Naive thymus-derived CD8-positive, alpha-beta T cell (primary cell): ENCODE measurements at regions not wholly inside any gene's neighbourhood (a gene's known extent, or its start where the extent isn't known, plus 50 kb on each side); places are given as distances from the start of the nearest gene placed in this dataset.

Source experiments
- ATAC-seq, 2 donors: fragments of 150-1000 bp; cut with Tn5 transposase in 1 of 2; sonication (Bioruptor Pico), chemical (Tn5 transposase) in 1 of 2; 1 replicate in 1 of 2; 2 replicates in 1 of 2; pipeline ENCODE4 v1.10.0; 2021; ENCODE audit warnings: mild to moderate bottlenecking in 2 of 2, moderate library complexity in 2 of 2
- POLR2A ChIA-PET: fragments of 350-600 bp; sonication (Branson Sonifier 250); formaldehyde crosslinking; loops from one replicate; lab custom pipeline; 2021; ENCODE audit warnings: antibody characterized with exemption; lab: Charles Lee
- DNase-seq, 10 donors: peaks; one replicate each; pipeline versions ENCODE4 v3.0.0 to v3.0.0-alpha.2; 2020 to 2022
- H3K27ac Mint-ChIP-seq, 10 donors: one replicate each; pipeline ENCODE4 v1.8.0; 2020 to 2022; ENCODE audit warnings: mild to moderate bottlenecking in 10 of 10, mixed read lengths in 10 of 10, moderate library complexity in 4 of 10, inconsistent platforms in 1 of 10
- H3K27me3 Mint-ChIP-seq, 5 donors: one replicate each; pipeline ENCODE4 v1.8.0; 2021 to 2022; ENCODE audit warnings: mixed read lengths in 5 of 5
- H3K36me3 Mint-ChIP-seq, 3 donors: one replicate each; pipeline ENCODE4 v1.8.0; 2020 to 2022; ENCODE audit warnings: mixed read lengths in 3 of 3, mild to moderate bottlenecking in 2 of 3, inconsistent platforms in 1 of 3
- H3K4me1 Mint-ChIP-seq, 4 donors: one replicate each; pipeline ENCODE4 v1.8.0; 2021 to 2022; ENCODE audit warnings: mixed read lengths in 4 of 4
- H3K4me3 Mint-ChIP-seq, 10 donors: one replicate each; pipeline ENCODE4 v1.8.0; 2020 to 2022; ENCODE audit warnings: mild to moderate bottlenecking in 10 of 10, mixed read lengths in 10 of 10, moderate library complexity in 6 of 10, inconsistent platforms in 1 of 10
- H3K9me3 Mint-ChIP-seq, 9 donors: one replicate each; pipeline ENCODE4 v1.8.0; 2020 to 2022; ENCODE audit warnings: mixed read lengths in 9 of 9, mild to moderate bottlenecking in 3 of 9, inconsistent platforms in 1 of 9, moderate library complexity in 1 of 9

- Mint-ChIP-seq H3K4me3 (no peak overlapping the region), H3K27ac (no peak overlapping the region), H3K27me3 (no peaks in the 10 kb centered on the region), H3K9me3 (peaks cover 0 to 27% (median 4%) of the 10 kb centered on the region in 9 donors), H3K4me1 (no peaks in the 10 kb centered on the region), H3K36me3 (no peaks in the 10 kb centered on the region)
- ATAC-seq = no peak
- no peak for DNase-seq
- POLR2A ChIA-PET = no interaction called here
Observed at GRCh38 chr4:31104043-31104442, 383.9 kb downstream of the PCDH7 start.

GRCh38 chr4:31104577-31104976 is 384.4 kb downstream of the PCDH7 start:
- ATAC-seq (no peak), DNase-seq (no peak)
- H3K4me1 Mint-ChIP-seq = no peaks in the 10 kb centered on the region

GRCh38 chr4:31106419-31106818 is 386.2 kb downstream of the PCDH7 start:
- H3K4me3 Mint-ChIP-seq = no peak overlapping the region
- ATAC-seq (no peak), DNase-seq (no peak)
- no peak overlapping the region for H3K27ac Mint-ChIP-seq
- peaks cover 0 to 27% (median 3%) of the 10 kb centered on the region in 9 donors for H3K9me3 Mint-ChIP-seq
- H3K27me3 Mint-ChIP-seq = no peaks in the 10 kb centered on the region
- no peaks in the 10 kb centered on the region for H3K4me1 Mint-ChIP-seq
- no peaks in the 10 kb centered on the region for H3K36me3 Mint-ChIP-seq
- POLR2A ChIA-PET = no interaction called here

More at GRCh38 chr4:31104577-31104976, 384.4 kb downstream of the PCDH7 start:
- Mint-ChIP-seq H3K9me3 (peaks cover 0 to 27% (median 4%) of the 10 kb centered on the region in 9 donors), H3K27ac (no peak overlapping the region), H3K4me3 (no peak overlapping the region), H3K36me3 (no peaks in the 10 kb centered on the region), H3K27me3 (no peaks in the 10 kb centered on the region)
- POLR2A ChIA-PET = no interaction called here

GRCh38 chr4:31107362-31107761 is 387.2 kb downstream of the PCDH7 start:
- Mint-ChIP-seq H3K4me1 (no peaks in the 10 kb centered on the region), H3K9me3 (peaks cover 0 to 27% (median 3%) of the 10 kb centered on the region in 9 donors), H3K27ac (no peak overlapping the region), H3K27me3 (no peaks in the 10 kb centered on the region), H3K4me3 (no peak overlapping the region), H3K36me3 (no peaks in the 10 kb centered on the region)
- no peak for DNase-seq
- POLR2A ChIA-PET = no interaction called here
- ATAC-seq = no peak

- DNase-seq (no peak), ATAC-seq (no peak)
- Mint-ChIP-seq H3K27ac (no peak overlapping the region), H3K27me3 (no peaks in the 10 kb centered on the region), H3K9me3 (peaks cover 0 to 27% (median 3%) of the 10 kb centered on the region in 9 donors), H3K4me3 (no peak overlapping the region), H3K4me1 (no peaks in the 10 kb centered on the region), H3K36me3 (no peaks in the 10 kb centered on the region)
- POLR2A ChIA-PET = no interaction called here
Observed at GRCh38 chr4:31108762-31109161, 388.6 kb downstream of the PCDH7 start.

- no peak overlapping the region for H3K27ac Mint-ChIP-seq
- POLR2A ChIA-PET = no interaction called here
- no peaks in the 10 kb centered on the region for H3K4me1 Mint-ChIP-seq
- no peaks in the 10 kb centered on the region for H3K27me3 Mint-ChIP-seq
- DNase-seq (no peak), ATAC-seq (no peak)
- peaks cover 0 to 16% (median 0%) of the 10 kb centered on the region in 9 donors for H3K9me3 Mint-ChIP-seq
- H3K4me3 Mint-ChIP-seq = no peak overlapping the region
- H3K36me3 Mint-ChIP-seq = no peaks in the 10 kb centered on the region
Observed at GRCh38 chr4:31111790-31112189, 391.6 kb downstream of the PCDH7 start.

GRCh38 chr4:31114816-31115215 is 394.6 kb downstream of the PCDH7 start:
- no peaks in the 10 kb centered on the region for H3K4me1 Mint-ChIP-seq
- H3K27ac Mint-ChIP-seq = no peak overlapping the region
- no peaks in the 10 kb centered on the region for H3K36me3 Mint-ChIP-seq
- POLR2A ChIA-PET = no interaction called here
- H3K4me3 Mint-ChIP-seq = no peak overlapping the region
- DNase-seq (no peak), ATAC-seq (no peak)
- no peaks in the 10 kb centered on the region for H3K27me3 Mint-ChIP-seq
- peaks cover 0 to 6% (median 0%) of the 10 kb centered on the region in 9 donors for H3K9me3 Mint-ChIP-seq

- peaks cover 0 to 21% (median 2%) of the 10 kb centered on the region in 9 donors for H3K9me3 Mint-ChIP-seq
- ATAC-seq = no peak
- H3K27ac Mint-ChIP-seq = no peak overlapping the region
- H3K27me3 Mint-ChIP-seq = peaks cover 0 to under 1% (median 0%) of the 10 kb centered on the region in 5 donors
- H3K36me3 Mint-ChIP-seq = no peaks in the 10 kb centered on the region
- H3K4me3 Mint-ChIP-seq = no peak overlapping the region
- POLR2A ChIA-PET = no interaction called here
- DNase-seq = no peak
- no peaks in the 10 kb centered on the region for H3K4me1 Mint-ChIP-seq
Observed at GRCh38 chr4:31124008-31124585, 403.9 kb downstream of the PCDH7 start.

- Mint-ChIP-seq H3K4me3 (no peak overlapping the region), H3K4me1 (no peaks in the 10 kb centered on the region), H3K27ac (no peak overlapping the region), H3K27me3 (peaks cover 0 to 3% (median 0%) of the 10 kb centered on the region in 5 donors), H3K9me3 (peaks cover 0 to 22% (median 3%) of the 10 kb centered on the region in 9 donors), H3K36me3 (no peaks in the 10 kb centered on the region)
- ATAC-seq = no peak
- POLR2A ChIA-PET = no interaction called here
- DNase-seq = no peak
Observed at GRCh38 chr4:31125061-31125460, 404.9 kb downstream of the PCDH7 start.

- ATAC-seq = no peak
- peaks cover 0 to 3% (median 0%) of the 10 kb centered on the region in 5 donors for H3K27me3 Mint-ChIP-seq
- peaks cover 0 to 18% (median 4%) of the 10 kb centered on the region in 9 donors for H3K9me3 Mint-ChIP-seq
- POLR2A ChIA-PET = no interaction called here
- H3K4me1 Mint-ChIP-seq = no peaks in the 10 kb centered on the region
- no peak for DNase-seq
- H3K4me3 Mint-ChIP-seq = no peak overlapping the region
- H3K27ac Mint-ChIP-seq = no peak overlapping the region
- no peaks in the 10 kb centered on the region for H3K36me3 Mint-ChIP-seq
Observed at GRCh38 chr4:31125496-31125895, 405.3 kb downstream of the PCDH7 start.

- Mint-ChIP-seq H3K27ac (no peak overlapping the region), H3K27me3 (peaks cover 0 to 3% (median 0%) of the 10 kb centered on the region in 5 donors), H3K4me1 (no peaks in the 10 kb centered on the region), H3K4me3 (no peak overlapping the region), H3K36me3 (no peaks in the 10 kb centered on the region), H3K9me3 (peaks cover 0 to 19% (median 4%) of the 10 kb centered on the region in 9 donors)
- ATAC-seq = no peak
- DNase-seq = no peak
- POLR2A ChIA-PET = no interaction called here
Observed at GRCh38 chr4:31126881-31127398, 406.8 kb downstream of the PCDH7 start.

GRCh38 chr4:31130930-31131329 is 410.8 kb downstream of the PCDH7 start:
- no peaks in the 10 kb centered on the region for H3K4me1 Mint-ChIP-seq
- no peaks in the 10 kb centered on the region for H3K36me3 Mint-ChIP-seq

GRCh38 chr4:31134720-31135119 is 414.6 kb downstream of the PCDH7 start:
- POLR2A ChIA-PET = no interaction called here
- Mint-ChIP-seq H3K9me3 (peaks cover 0 to 18% (median 8%) of the 10 kb centered on the region in 9 donors), H3K27ac (no peak overlapping the region), H3K27me3 (no peaks in the 10 kb centered on the region), H3K4me3 (no peak overlapping the region), H3K4me1 (no peaks in the 10 kb centered on the region), H3K36me3 (no peaks in the 10 kb centered on the region)
- no peak for DNase-seq
- no peak for ATAC-seq

More at GRCh38 chr4:31130930-31131329, 410.8 kb downstream of the PCDH7 start:
- ATAC-seq = no peak
- H3K9me3 Mint-ChIP-seq = peaks cover 0 to 19% (median 6%) of the 10 kb centered on the region in 9 donors
- POLR2A ChIA-PET = no interaction called here
- peaks cover 0 to 3% (median 0%) of the 10 kb centered on the region in 5 donors for H3K27me3 Mint-ChIP-seq
- no peak overlapping the region for H3K27ac Mint-ChIP-seq
- DNase-seq = no peak
- no peak overlapping the region for H3K4me3 Mint-ChIP-seq

GRCh38 chr4:31139767-31140166 is 419.6 kb downstream of the PCDH7 start:
- Mint-ChIP-seq H3K27me3 (no peaks in the 10 kb centered on the region), H3K27ac (no peak overlapping the region), H3K9me3 (peaks cover 0 to 9% (median 3%) of the 10 kb centered on the region in 9 donors), H3K4me3 (no peak overlapping the region), H3K36me3 (no peaks in the 10 kb centered on the region), H3K4me1 (no peaks in the 10 kb centered on the region)
- no peak for ATAC-seq
- DNase-seq = no peak
- POLR2A ChIA-PET = no interaction called here
